NCI-H2081 treated with DMSO at 0.1 percent for 48 hours (cell line): ENCODE measurements at regions not wholly inside any gene's neighbourhood (a gene's known extent, or its start where the extent isn't known, plus 50 kb on each side); places are given as distances from the start of the nearest gene placed in this dataset.
"Not testable (repeated sequence)": the region's sequence is repeated elsewhere in the genome, so short reads cannot be mapped to it uniquely, and the experiment has no call there.

Source experiments
- DNase-seq: peaks from one replicate; lab custom pipeline; 2025; lab: John Stamatoyannopoulos, UW

GRCh38 chr3:153830552-153830951 lies 290.6 kb upstream of the ARHGEF26 start:
- no peak for DNase-seq

GRCh38 chr3:153835540-153835939 lies 285.6 kb upstream of the ARHGEF26 start:
- DNase-seq = no peak

DNA sequence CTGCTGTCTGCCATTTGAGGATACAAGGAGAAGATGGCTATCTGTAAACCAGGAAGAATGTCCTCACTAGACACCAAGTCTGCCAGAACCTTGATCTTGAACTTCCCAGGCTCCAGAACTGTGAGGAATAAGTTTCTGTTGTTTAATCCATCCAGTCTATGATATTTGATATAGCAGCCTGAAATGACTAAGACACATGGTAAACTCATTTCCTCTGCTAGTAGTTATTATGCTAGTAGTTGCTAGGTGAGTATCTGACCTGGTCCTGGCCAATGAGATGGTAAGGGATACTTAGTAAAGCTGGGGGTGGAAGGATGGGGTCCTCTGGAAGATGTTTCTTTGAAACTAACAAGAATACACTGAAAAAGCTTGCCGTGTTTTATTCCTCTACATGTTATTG lies 280.7 kb upstream of the ARHGEF26 start:
- no peak for DNase-seq

GRCh38 chr3:153843994-153844393 lies 277.2 kb upstream of the ARHGEF26 start:
- DNase-seq = no peak

DNA sequence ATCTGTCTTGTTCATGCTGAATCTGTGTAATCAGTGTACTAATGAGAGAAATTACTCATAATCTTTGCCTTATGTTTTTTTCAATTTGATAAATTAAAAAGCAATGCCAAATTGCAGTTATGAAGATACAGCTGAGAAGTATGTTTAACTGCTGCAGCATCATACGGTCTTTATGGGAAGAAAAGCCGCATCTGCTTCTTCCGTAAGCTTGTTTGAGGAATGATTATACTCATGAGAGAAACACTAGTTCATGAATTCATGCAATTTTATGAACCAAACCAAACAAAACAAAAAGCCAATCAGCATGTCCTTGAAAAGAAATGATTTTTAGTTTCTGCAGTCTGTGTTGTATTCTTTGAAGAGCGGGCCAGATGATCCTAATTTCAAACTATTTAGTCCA lies 275.9 kb upstream of the ARHGEF26 start:
- no peak for DNase-seq

DNA sequence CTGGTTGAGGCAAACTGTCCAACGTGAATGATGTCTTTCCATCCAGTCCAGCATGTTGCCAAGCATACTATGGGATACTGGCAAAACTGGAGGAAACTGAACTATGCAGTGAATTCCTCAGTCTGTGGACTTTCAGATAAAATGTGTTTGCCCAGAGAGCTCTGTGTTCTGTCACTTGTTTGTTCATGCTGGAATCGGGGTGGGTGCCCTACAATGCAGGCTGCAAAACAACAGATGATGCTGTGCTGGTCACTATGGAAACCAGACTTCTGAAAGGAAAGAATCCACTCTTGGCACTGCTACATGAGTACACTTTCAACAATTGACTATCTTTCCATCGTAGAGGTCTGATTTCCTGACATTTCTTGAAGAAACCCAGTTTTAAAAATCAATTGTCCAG lies 272.5 kb upstream of the ARHGEF26 start:
- DNase-seq = no peak

GRCh38 chr3:153852355-153852754 lies 268.8 kb upstream of the ARHGEF26 start:
- DNase-seq = no peak

DNA sequence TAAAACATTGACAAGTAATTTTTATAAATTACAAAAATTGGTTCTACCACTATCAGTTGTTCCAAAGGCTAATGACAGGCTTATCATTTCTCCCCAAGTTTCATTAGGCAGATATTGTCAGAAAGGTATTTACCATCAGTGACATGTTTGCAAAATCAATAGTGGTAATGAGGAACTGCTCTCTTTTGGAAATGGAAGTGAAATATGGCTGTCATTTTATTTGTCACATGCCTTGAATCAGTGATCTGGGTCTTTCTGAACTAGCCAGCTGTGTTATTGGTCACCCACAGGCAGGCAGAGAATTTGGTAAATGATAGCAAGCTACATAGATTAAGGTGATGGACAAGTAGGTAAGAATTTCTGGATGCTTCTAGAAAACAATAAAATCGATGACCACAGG lies 268.0 kb upstream of the ARHGEF26 start:
- DNase-seq = no peak

- no peak for DNase-seq
Observed at GRCh38 chr3:153855772-153856171, 265.4 kb upstream of the ARHGEF26 start.

DNA sequence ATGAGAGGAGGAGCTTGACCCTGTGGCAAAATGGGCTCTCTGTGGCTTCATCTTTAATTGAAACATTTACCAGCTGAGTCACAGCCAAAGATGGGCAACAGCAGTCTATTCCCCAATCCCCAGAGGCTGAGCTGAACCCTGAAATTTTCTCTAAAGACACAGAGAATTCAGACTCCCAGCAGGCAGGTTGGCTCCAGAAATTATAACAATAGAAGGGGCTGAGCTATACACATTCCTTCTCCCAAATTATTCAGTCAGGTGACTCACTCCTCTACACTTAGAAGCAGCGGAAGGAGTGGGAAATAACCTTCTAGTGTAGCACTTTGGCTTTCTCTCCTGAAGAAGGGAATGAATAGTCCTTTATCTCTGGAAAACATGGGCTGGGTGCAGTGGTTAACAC lies 264.3 kb upstream of the ARHGEF26 start:
- DNase-seq = no peak

GRCh38 chr3:153864793-153865192 lies 256.4 kb upstream of the ARHGEF26 start:
- no peak for DNase-seq

GRCh38 chr3:153866901-153867300 lies 254.3 kb upstream of the ARHGEF26 start:
- DNase-seq = no peak

- not testable (repeated sequence) for DNase-seq
Observed at GRCh38 chr3:153874348-153874747, 246.8 kb upstream of the ARHGEF26 start.

DNA sequence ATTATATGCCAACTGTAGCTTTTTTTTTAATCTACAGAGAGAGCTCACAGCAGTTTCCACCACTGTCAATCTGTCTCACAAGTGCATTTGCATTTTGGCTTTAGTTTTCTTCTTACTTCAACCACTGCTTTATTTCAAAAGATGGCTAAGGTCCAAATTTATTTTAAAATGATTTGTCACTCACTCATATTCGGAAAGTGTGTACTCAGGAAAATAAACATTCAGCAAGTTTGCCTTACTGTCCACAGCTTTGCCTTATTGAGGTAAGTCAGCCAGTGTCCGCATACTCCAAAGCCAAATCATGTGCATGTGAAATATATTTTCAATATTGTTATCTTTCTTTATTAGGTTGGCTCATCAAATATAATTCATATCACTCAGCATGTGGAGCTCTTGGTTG lies 240.7 kb upstream of the ARHGEF26 start:
- DNase-seq = no peak

DNA sequence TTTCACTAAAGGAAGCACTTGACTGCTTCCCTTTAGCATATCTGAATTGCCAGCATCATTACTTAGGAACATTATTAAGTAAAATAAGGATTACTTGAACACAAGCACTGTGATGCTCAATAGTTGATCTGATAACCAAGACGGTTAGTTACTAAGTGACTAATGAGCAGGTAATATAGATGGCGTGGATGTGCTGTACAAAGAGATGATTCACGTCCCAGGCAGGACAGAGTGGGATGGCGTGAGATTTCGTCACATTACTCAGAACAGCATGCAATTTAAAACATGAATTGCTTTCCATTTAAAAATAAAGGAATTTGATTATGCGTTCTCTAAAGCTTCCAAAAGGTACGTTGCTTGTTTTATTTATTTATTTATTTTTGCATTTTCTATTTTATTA lies 240.0 kb upstream of the ARHGEF26 start:
- DNase-seq = no peak

- DNase-seq = no peak
Observed at GRCh38 chr3:153885359-153885758, 235.8 kb upstream of the ARHGEF26 start.

- DNase-seq = no peak
Observed at GRCh38 chr3:153889905-153890334, 231.3 kb upstream of the ARHGEF26 start.

DNA sequence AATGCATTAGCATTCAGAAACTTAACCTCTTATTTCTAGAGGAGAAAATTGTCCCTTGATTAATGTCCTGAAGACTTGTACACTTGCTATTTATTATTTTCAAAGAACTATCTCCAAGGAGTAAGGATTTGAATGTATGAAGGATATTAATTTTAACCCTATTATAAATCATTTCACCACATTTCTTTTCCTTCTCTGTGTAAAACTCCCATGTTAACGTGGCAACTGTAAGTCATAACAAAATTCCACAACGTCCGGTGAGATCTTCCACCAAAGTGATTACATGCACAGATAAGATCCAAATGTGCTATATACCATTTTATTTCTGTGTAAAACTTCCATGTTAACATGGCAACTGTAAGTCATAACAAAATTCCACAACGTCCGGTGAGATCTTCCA lies 229.1 kb upstream of the ARHGEF26 start:
- DNase-seq = no peak

- no peak for DNase-seq
Observed at GRCh38 chr3:153894857-153895256, 226.3 kb upstream of the ARHGEF26 start.

DNA sequence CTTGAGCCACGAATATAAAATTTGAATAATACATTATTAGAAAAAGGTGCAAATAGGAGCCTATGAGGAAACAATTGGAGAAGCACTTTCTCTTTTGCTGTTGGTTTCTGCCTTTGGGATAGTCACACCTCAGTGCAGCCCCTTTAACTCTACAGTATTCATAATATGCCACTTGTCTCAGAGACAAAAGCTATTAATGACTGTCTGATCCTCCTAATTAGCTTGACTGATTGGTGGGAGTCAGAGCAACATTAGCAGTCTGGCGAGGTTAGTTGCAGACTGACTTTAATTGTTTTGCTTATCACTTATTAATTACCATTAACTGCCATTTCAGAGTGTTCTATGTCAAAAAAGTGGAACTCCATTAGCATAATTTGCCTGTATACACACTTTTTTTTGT lies 225.0 kb upstream of the ARHGEF26 start:
- DNase-seq = no peak

DNA sequence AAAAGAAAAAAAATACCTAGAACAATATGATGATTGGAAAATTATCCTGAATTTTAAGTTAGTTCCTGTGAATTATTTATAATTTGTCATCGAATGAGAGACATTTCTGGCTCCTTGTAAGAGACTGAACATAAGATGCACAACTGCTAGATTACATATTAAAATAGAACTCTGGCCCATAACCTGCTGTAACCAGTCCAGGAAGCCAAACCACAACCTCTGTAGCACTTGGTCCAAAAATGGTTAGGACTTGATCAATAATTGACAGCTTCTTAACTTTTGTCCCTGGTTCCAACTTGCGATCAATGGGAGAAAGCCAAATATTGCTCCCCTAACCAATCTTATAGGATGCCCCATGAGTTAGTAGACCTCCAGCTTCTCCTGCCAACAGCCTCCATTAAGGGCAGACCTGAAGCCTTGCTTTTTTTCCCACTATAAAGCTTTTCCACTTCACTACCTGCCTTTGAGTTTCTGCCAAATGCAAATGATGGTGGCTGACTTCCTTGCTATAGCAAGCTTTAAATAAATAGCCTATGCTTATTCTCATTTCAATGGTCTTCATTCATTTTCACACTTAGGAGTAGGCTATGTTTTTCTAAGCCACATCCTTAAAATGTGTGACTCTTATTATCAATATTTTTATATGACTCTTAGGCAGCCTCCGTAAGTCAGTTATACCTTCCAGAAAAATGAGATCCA lies 224.0 kb upstream of the ARHGEF26 start:
- no peak for DNase-seq

DNA sequence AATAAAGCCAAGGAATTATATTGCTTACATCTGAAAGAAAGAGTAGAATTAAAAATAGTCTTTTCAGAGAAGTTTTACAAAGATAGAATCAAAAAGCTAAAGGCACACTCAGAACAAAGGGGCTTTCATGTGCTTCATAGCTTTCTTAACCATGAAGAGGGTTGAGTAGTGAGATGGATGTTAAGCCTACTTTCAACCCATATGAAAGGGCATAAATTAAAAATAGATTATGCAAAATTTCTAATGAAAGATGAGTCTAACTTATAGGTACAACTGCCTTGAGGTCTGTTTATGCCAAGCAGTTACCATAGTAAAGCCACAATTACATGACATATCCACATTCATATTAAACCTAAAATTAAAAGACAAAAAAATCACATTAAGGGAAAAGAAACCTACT lies 223.3 kb upstream of the ARHGEF26 start:
- no peak for DNase-seq

DNA sequence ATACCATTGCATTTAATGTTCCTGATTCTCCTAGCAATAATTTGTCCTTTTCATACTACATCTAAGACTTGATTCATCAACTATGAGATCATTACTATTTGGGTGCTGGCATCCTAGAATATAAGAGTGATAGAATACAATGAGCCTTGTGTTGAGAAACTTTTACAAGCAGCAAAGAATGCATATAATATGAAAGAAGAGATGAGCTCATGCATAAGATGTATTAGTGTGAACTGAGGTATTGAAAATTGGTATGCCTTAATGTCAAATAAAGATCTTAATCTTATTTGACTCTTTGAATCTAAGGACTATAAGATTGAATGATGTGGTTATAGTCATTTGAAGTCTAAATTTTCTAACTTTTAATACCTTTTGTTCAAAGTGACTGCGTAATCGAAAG lies 220.0 kb upstream of the ARHGEF26 start:
- no peak for DNase-seq

DNA sequence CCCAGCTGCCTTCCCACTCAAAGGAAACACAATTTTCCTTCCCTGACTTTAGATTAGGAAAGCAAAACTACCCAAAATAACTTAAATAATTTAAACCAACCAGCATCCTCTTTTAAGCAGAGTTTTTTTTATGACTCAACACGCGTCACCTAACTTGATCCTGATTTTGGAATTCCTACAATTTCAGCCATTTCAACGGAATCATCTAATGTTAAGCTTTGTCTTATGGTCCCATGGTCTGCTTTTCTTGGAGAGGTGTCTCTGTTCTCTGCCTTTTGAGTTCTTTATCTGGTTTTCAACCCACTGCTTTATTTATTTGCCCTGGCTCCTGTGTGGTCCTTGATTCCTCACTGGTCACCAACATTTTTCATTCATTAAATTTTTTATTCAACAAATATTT lies 219.2 kb upstream of the ARHGEF26 start:
- no peak for DNase-seq

DNA sequence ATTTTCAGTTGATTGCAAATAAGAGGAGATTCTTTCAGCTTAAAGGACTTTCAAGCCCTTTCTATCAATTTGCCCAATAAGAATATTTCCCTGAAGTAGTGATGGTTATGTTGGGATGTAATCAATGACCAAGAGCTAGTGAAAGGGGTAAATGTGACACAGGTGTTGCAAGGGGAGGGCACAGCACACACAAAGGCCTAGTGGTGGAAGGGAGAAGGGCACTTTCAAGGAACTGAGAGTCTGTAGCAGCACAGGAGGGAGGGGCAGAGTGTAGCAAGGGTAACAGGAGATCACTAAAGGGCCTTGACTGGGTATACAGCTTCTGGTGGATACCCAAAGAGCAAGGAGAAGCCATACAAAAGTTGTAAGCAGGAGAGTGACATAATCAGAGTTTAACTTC lies 217.8 kb upstream of the ARHGEF26 start:
- DNase-seq = no peak
